ENCODE measurements at regions not wholly inside any gene's neighbourhood (a gene's known extent, or its start where the extent isn't known, plus 50 kb on each side); places are given as distances from the start of the nearest gene placed in this dataset.
"Not testable (repeated sequence)": the region's sequence is repeated elsewhere in the genome, so short reads cannot be mapped to it uniquely, and the experiment has no call there.

DNA sequence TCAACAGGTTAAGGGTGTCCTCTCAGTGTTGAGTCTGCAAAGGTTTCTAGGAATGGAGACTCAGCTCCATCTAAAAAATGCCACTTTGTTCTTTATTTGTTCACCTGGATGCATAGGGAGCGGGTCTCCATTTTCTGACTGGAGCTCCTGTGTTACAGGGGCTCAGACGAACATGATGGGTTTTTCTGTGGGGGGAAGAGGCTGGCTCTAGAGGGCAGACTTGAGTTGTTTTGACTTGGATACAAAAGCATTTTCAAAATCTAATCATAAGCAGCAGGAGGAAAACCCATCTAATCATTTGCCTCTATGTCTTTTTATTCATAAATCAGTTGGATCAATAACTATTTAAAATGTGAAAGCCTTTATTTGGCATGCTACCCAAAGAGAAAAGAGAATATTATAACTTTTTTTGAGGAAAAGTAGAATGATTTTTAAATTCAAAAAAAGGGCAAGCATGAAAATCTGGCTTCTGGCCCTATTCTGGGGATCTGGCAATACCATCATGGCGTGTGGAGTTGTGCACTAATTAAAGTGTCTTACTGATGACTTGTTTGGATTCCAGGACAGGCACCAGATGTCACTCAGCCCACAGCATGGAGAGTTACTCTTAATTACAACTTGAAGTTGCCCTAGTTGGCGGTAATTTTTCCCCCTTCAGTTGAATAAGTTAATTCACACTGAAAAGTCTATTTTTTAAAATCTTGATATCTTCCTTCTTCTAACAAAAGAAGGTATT is 594.9 kb downstream of the REEP3 start:
- no peak for DNase-seq (ENCODE audit: low spot score)

DNA sequence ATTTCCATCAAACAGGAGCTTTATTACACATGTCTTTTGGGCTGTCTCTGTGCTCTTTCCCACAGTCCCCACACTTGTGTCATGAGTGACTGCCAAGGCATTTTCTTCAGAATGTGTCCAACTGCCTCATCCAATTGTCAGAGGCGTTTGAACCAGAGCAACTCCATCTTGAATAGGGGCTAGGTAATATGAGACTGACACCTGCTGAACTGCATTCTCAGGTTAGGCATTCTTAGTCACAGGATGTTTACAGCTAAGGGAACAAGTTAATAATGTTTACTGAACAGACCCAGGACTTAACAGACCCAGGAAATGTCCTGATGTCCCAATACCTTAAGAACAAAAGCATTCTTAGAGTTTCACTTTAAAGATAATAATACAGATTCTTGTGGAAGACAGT is 595.5 kb downstream of the REEP3 start:
- no peak for DNase-seq (ENCODE audit: low spot score)

DNA sequence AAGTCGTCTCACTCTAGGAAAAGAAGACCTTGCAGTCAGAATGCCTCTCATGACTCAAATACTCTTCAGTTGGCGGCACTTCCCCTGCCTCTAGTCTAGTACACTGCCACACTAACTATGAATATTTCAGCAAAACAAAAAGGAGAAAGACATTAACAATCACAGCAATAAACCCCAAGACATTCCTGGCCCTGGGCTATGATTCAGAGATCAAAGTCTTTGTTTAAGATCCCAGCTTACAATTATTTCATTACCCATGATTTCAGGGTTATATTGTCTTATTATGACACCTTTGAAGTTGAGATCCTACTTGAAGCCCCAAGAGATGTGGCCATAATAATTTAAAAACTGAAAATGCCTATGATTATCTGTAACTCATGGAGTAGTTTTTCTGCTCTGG is 597.5 kb downstream of the REEP3 start:
- no peak for DNase-seq (ENCODE audit: low spot score)

DNA sequence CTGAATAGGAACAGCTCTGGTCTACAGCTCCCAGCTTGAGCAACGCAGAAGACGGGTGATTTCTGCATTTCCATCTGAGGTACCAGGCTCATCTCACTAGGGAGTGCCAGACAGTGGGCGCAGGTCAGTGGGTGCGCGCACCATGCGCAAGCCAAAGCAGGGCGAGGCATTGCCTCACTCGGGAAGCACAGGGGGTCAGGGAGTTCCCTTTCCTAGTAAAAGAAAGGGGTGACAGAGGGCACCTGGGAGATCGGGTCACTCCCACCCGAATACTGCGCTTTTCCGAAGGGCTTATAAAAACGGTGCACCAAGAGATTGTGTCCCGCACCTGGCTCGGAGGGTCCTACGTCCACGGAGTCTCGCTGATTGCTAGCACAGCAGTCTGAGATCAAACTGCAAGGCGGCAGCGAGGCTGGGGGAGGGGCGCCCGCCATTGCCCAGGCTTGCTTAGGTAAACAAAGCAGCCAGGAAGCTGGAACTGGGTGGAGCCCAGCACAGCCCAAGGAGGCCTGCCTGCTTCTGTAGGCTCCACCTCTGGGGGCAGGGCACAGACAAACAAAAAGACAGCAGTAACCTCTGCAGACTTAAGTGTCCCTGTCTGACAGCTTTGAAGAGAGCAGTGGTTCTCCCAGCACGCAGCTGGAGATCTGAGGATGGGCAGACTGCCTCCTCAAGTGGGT is 599.2 kb downstream of the REEP3 start:
- not testable (repeated sequence) for DNase-seq (ENCODE audit: low spot score)

DNA sequence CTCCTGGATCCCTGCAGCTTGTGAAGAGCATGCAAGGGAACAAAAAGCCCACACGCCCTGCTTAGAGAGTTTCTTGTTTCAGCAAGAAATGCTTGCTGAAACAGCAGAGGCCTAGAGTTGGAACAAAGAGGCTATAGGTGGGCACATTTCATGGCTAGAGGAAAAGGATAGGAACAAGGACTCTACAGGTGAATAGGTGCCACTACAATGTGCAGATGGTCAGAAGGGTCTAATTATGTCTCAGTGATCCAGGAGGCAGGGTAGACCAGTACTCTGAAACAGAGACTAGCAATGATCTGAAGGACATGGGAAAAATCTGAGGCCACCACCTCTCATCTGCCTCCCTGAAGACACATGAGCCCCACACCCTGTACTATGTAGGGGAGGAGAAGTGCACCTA is 609.0 kb downstream of the REEP3 start:
- no peak for DNase-seq (ENCODE audit: low spot score)

DNA sequence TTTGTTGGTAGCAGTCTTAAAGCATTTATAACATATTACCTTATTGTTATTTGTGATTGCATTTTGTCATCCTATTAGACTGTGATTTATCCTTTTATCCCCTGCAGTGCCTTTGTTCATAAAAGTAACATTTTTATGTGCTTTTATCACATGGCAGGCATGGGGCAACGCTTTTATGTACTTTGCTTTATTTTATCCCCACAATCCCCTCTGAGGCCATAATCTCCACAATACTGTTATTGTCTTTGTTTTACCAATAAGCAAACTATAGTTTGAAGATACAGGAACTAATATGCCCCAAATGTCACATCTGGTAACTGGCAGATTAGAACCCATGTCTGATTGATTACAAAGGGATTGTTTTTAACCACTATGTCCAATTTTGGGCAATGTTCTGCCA is 613.5 kb downstream of the REEP3 start:
- DNase-seq (ENCODE audit: low spot score): no peak

DNA sequence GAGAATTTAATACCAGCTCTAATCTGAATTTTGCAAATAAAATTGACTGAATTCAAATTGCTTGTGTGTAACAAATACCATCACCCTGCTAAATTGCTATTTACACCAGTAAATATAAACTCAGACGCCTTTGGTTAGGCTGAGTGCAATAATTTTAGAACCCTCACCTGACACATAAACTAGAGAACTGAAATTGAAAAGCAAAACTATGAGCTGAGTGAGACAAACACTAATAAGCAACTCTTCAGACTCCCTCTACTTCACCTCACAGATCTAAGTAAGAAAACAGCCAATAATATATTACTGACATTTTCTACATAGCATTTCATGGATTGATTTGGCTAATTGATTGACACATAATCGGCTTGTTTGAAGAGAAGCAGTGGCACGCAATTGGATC is 621.2 kb downstream of the REEP3 start:
- no peak for DNase-seq (ENCODE audit: low spot score)

DNA sequence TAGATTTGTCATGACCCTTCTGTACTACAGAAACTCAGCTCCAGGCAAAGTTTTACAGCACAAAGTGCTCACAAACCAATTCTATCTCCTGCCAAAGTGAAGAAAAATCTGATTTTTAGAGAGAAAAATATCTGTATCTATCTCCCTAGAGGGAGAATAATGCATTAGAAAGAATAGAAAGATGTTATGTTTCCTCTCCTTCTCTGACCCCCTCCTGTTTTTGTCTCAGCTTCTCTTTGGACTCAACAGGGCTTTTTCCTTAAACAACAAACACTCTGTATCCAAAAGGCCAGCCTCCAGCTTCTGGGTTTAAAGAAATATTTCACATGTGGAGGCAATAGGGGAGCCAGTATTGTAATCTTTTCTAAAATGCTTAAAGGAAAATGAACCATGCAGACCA is 627.4 kb downstream of the REEP3 start:
- no peak for DNase-seq (ENCODE audit: low spot score)

DNA sequence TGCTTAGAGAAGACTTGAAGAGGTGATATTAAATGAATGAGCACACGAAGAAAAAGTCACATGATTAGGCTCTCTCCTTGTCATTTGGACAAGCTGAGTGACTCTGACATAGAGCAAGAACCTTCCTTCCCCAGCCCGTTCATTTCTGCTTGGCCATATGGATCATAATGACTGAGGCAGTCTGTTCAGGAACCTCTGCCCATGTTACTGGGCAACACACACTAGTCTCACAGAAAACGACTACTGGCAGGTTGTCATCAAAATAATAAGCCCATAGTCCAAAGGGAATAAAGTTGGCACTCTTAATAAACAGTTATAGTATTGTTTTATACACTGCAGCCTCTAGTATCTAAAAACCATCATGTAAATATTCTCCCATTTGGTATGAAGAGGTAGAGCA is 635.0 kb downstream of the REEP3 start:
- no peak for DNase-seq (ENCODE audit: low spot score)

DNA sequence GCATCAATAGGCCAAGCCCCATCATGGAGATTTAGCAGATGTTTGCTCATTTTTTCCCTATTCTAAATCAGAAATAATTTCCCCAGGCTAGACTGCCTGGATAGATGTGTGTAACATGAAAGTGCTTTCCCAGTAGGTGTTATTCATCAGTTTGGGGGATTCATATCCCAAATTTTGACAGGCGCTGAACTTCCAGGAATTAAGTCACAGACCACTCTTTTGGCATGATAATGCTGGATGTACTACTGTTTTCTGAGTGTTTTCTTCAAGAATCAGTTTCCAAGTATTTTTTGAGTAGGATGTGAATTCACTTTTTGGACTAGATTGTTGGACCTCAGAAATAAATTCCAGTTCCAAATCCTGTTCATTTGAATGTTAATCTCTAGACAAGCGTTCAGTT is 637.4 kb downstream of the REEP3 start:
- no peak for DNase-seq (ENCODE audit: low spot score)

DNA sequence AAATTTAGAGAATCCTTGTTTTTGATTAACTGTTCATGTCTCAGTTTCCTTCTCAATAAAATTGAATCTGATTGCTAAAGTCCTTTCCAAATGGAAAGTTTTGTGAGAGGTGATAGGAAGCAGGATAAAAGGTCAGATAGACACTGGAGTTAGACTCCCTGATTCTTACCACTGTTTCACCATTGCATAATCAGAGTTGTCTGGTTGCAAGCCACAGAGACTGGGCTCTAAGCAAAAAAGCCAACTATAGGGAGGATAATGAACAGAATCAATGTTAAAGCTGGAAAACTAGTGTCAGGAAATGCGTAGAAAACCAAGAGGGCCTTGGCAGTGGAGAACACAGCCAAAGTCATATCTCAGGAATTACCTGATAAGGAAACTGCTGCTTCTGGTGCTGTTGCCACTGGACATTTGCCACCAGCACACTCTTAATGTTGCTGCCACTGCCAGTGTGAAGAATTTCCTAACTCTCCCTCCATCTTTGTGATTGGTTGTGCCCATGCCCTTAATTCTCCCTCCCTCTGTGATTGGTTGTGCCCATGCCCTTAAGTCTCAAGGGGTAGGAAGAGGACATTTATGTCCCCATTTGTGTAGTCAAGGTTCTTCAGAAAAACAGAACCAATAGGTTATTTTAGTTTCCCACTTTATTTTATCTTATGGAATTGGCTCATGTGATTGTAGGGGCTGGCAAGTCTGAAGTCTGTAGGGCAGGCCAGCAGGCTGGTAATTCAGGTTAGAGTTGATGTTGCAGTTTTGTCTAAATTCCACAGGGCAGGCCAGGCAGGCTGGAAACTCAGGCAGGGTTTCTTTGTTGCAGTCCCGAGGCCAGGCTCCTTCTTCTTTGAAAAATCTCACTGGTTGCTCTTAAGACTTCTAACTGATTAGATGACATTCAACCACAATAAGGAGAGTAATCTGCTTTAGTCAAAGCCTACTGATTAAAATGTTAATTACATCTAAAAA is 639.0 kb downstream of the REEP3 start:
- DNase-seq (ENCODE audit: low spot score): no peak

DNA sequence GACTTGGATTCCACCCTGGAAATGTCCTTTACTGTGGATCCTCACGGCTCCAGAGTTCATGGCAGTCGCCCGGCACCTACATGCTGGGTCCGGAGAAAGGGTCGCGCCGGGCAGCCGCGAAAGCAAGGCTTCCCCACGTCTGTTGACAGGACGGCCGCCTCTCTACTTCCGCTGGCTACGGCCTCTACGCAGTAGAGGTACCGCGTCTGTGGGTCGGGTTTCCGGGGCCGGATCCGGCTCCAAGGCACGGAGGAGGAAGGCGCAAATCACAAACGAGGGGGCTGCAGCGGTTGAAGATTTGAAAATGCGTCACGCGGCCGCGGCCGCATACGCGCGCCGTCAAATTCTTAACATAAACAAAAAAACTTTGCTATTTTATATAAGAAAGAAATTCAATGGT is 649.6 kb downstream of the REEP3 start:
- DNase-seq (ENCODE audit: low spot score): no peak

DNA sequence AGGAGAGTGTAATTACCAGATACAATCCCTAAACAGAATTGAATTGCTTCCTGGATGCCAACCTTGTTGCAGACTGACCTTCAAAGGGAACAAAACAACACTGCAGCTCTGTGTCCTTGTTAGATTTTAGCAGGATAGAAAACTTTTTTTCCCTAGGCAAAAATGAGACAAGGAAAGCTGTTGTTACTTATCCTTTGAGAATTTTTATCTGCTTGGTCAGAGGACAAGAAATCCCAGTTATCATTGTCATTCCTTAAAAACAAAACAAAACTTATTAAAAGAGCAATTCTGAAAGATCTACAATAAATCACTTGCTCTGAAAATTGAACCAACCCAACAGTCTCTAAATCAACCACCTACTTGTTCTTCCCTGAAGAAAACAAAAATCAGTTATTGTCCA is 652.6 kb downstream of the REEP3 start:
- no peak for DNase-seq (ENCODE audit: low spot score)

DNA sequence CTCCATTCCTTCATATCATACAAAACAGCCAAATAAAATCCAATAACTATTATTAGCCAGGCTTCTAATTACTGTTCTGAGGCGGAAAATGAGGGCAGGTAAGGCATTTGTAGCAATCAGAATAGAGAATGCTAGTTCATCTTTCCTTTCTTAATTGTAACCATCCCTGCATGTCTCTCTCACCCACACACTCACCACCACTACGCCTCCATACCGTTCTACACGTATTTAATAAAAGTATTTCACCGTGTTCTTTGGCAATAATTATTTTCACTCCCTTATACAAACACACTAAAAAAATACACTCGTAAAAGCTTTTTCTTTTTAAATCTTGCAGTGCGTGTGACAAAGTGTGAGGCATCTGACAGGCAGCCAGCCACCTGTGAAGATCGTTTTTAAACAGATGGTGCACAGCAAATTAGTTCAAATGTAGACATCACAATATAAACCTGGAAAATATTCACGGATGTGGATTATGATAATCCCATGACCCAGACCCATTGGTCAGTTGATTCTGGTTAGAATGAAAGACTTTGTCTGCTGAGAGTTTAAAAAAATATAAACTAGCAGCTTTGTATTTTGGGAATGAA is 653.6 kb downstream of the REEP3 start:
- DNase-seq (ENCODE audit: low spot score): no peak

DNA sequence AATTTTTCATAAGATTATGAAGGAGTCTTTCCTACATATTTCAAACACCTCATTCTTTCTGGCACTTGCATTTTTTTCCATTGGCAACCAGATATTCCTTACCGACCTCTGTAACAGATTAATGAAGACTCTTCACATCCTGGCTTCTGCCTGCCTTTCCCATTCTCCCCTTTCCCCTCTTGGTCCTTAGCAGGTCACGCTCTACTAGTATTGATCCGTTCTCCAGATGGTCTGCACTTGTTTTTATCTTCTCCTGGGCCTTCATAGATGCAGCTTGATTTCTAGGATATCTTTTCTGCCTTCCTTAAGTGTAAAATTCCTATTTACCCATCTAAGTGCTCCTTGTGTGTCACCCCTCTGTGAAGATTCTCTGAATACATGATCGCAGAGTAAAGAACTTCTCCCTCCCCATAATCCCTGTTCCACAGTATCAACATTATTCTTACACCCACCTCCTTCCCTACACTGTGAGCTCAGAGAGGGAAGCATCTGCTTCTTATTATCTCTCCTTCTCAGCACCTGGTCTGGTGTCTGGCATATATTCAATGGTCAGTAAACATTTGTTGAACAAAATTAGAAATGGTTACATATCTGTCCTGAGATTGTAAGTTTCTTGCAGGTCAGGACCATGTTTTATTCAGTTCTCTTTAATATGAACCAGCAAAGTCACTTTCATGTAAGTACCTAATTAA is 654.2 kb downstream of the REEP3 start:
- DNase-seq (ENCODE audit: low spot score): no peak

DNA sequence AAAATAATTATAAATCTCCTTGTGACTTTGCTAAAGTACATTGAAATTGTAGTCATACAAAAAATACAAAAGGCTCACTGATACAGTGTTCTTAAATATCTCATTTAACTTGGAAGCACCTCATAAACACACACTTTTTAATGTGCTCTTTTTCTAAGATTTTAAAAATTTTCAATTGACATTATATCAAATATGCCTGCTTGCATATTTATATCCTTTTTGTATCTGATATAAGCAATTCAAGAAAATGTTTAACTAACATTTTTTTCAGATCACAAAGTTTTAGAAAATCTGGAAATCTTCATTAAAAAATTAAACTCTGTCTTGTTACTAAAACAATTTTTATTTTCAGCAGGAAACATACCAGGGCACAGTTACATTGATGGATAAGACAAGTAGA is 661.5 kb downstream of the REEP3 start:
- no peak for DNase-seq (ENCODE audit: low spot score)

DNA sequence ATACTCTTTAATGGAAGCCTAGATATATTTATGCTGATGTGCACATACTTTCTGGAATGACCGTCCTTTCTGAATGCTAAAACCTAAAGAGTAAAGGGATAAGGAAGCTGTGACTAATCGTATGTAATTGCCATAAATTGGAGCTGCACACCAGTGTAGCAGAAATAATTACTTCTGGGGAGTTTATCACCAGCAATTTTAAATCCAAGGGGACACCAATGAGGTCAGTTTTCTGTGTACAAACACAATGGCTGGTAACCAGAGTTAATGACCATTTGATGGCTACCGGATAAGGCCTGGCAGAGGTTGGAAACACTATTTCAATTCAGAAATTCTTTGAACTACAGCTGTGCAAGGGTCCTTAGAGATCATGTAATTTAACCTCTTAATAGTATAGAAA is 670.1 kb downstream of the REEP3 start:
- DNase-seq (ENCODE audit: low spot score): no peak

DNA sequence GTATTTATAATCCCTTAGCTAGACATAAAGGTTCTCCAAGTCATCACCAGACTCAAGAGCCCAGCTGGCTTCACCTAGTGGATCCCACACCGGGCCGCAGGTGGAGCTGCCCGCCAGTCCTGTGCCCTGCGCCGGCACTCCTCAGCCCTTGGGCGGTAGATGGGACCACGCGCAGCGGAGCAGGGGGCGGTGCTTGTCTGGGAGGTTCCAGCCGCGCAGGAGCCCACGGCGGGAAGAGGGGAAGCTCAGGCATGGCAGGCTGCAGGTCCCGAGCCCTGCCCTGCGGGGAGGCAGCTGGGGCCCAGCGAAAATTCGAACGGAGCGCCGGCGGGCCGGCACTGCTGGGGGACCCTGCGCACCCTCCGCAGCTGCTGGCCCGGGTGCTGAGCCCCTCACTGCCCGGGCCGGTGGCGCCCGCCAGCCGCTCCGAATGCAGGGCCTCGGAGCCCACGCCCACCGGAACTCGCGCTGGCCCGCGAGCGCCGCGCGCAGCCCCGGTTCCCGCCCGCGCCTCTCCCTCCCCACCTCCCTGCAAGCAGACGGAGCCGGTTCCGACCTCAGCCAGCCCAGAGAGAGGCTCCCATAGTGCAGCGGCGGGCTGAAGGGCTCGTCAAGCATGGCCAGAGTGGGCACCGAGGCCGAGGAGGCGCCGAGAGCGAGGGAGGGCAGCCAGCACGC is 675.6 kb downstream of the REEP3 start:
- DNase-seq (ENCODE audit: low spot score): no peak

DNA sequence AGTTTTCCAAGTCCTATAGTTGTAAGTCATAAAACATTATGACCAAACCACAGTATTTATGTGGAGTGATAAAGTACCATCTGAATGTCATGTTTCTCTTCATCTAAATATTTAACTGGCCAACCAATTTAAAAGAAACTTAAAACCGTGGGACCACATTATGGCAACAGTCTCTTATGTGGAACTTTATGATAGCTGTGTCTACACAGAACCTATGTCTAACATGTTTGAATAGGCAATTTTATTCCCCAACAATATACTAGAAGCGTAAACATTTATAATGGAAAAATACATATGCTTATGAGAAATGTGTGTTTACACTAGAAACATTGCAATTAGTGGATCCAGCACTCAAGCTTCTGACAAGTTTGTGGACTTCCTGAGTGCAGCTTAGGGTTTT is 680.7 kb downstream of the REEP3 start:
- no peak for DNase-seq (ENCODE audit: low spot score)

DNA sequence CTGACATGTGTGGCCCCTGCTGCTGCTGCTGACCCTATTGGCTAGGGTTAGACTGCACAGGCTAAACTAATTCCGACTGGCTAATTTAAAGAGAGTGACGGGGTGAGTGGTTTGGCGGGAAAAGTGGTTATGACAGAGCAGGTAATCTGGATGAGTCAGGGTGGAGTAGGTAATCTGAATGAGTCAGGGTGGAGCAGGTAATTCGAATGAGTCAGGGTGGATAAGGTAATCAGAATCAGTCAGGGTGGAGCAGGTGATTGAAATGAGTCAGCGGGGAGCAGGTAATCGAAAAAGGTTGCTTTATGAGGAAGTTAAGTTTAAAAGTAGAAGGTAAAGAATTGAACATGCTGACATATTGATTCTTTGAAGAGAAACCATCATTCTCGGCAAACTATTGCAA is 683.3 kb downstream of the REEP3 start:
- DNase-seq (ENCODE audit: low spot score): not testable (repeated sequence)

DNA sequence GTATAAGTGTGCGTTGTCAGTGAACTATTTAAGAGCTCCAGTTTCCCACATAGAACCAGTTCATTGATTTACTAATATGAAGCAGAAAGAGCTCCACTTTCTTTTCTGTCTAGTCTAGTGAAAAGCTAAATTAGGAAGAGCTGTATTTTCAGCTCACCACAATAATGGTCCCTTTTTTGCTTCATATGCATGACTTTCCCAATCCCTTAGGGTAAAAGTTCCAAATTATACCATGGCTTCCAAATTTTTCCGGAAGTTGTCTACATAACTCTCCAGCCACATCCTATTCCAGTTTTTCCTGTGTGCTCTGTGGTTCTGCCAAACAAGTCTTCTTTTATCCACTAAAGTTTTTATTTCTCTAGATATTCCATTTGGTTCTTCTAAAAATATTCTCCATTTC is 685.2 kb downstream of the REEP3 start:
- no peak for DNase-seq (ENCODE audit: low spot score)
